Activated T-helper 2 cell treated with anti-CD3 and anti-CD28 coated beads, Interferon-gamma antibody, Interleukin-2, Interleukin-4, amounts not matched to agents 10 μg/mL and 5 μg/mL and 100 μg/mL, durations not matched to agents 14 hours and 24 hours and 36 hours (primary cell): ENCODE measurements at regions not wholly inside any gene's neighbourhood (a gene's known extent, or its start where the extent isn't known, plus 50 kb on each side); places are given as distances from the start of the nearest gene placed in this dataset.

Experiments
- DNase-seq: peaks from one replicate; pipeline ENCODE4 v3.0.0; 2021; ENCODE audit warnings: low spot score
- H3K27ac Mint-ChIP-seq: one replicate; pipeline ENCODE4 v1.8.0; 2021; ENCODE audit warnings: mixed read lengths
- H3K27me3 Mint-ChIP-seq: one replicate; pipeline ENCODE4 v1.8.0; 2021; ENCODE audit warnings: low read depth, mixed read lengths
- H3K36me3 Mint-ChIP-seq: one replicate; pipeline ENCODE4 v1.8.0; 2021; ENCODE audit warnings: low read depth, mixed read lengths
- H3K4me1 Mint-ChIP-seq: one replicate; pipeline ENCODE4 v1.8.0; 2021; ENCODE audit warnings: low read depth, mixed read lengths
- H3K4me3 Mint-ChIP-seq: one replicate; pipeline ENCODE4 v1.8.0; 2021; ENCODE audit warnings: low read depth, mild to moderate bottlenecking, moderate library complexity, mixed read lengths
- H3K9me3 Mint-ChIP-seq: one replicate; pipeline ENCODE4 v1.8.0; 2021; ENCODE audit warnings: mixed read lengths
- intact Hi-C: fragments of 100-400 bp; cut with micrococcal nuclease; formaldehyde crosslinking; loops from one replicate; pipeline ENCODE4 v1.15.1; 2023

- no peaks in the 10 kb centered on the region for H3K36me3 Mint-ChIP-seq
- H3K9me3 Mint-ChIP-seq: peaks cover 9% of the 10 kb centered on the region
- intact Hi-C loops: no loop called here
- H3K27me3 Mint-ChIP-seq: no peaks in the 10 kb centered on the region
- H3K27ac Mint-ChIP-seq: no peak overlapping the region
- H3K4me3 Mint-ChIP-seq: no peak overlapping the region
- H3K4me1 Mint-ChIP-seq: no peaks in the 10 kb centered on the region
- no peak for DNase-seq
Observed at GRCh38 chr10:53645951-53646350, 873.4 kb upstream of the MBL2 start.

GRCh38 chr10:53638006-53638405 lies 865.4 kb upstream of the MBL2 start:
- peaks cover 15% of the 10 kb centered on the region for H3K9me3 Mint-ChIP-seq
- H3K36me3 Mint-ChIP-seq: no peaks in the 10 kb centered on the region
- H3K4me3 Mint-ChIP-seq: no peak overlapping the region
- no peaks in the 10 kb centered on the region for H3K4me1 Mint-ChIP-seq
- intact Hi-C loops: no loop called here
- no peak overlapping the region for H3K27ac Mint-ChIP-seq
- DNase-seq: no peak
- H3K27me3 Mint-ChIP-seq: no peaks in the 10 kb centered on the region

GRCh38 chr10:53624722-53625121 lies 852.1 kb upstream of the MBL2 start:
- no peak for DNase-seq
- H3K27ac Mint-ChIP-seq: no peak overlapping the region
- intact Hi-C loops: no loop called here
- no peaks in the 10 kb centered on the region for H3K4me1 Mint-ChIP-seq
- H3K4me3 Mint-ChIP-seq: no peak overlapping the region
- no peaks in the 10 kb centered on the region for H3K36me3 Mint-ChIP-seq
- H3K9me3 Mint-ChIP-seq: peaks cover 23% of the 10 kb centered on the region
- no peaks in the 10 kb centered on the region for H3K27me3 Mint-ChIP-seq

GRCh38 chr10:53622201-53622600 lies 849.6 kb upstream of the MBL2 start:
- Mint-ChIP-seq H3K9me3 (peaks cover 17% of the 10 kb centered on the region), H3K27ac (no peak overlapping the region), H3K36me3 (no peaks in the 10 kb centered on the region), H3K27me3 (no peaks in the 10 kb centered on the region), H3K4me1 (no peaks in the 10 kb centered on the region), H3K4me3 (no peak overlapping the region)
- no peak for DNase-seq
- intact Hi-C loops: no loop called here

GRCh38 chr10:53619671-53620070 lies 847.1 kb upstream of the MBL2 start:
- intact Hi-C loops: no loop called here
- Mint-ChIP-seq H3K9me3 (peaks cover 15% of the 10 kb centered on the region), H3K4me3 (no peak overlapping the region), H3K36me3 (no peaks in the 10 kb centered on the region), H3K27ac (no peak overlapping the region), H3K4me1 (no peaks in the 10 kb centered on the region), H3K27me3 (no peaks in the 10 kb centered on the region)
- no peak for DNase-seq

GRCh38 chr10:53607691-53608090 lies 835.1 kb upstream of the MBL2 start:
- DNase-seq: no peak
- H3K9me3 Mint-ChIP-seq: peaks cover 4% of the 10 kb centered on the region
- no peaks in the 10 kb centered on the region for H3K27me3 Mint-ChIP-seq
- intact Hi-C loops: no loop called here
- H3K27ac Mint-ChIP-seq: no peak overlapping the region
- H3K4me1 Mint-ChIP-seq: no peaks in the 10 kb centered on the region
- no peaks in the 10 kb centered on the region for H3K36me3 Mint-ChIP-seq
- H3K4me3 Mint-ChIP-seq: no peak overlapping the region

- Mint-ChIP-seq H3K27me3 (no peaks in the 10 kb centered on the region), H3K4me1 (no peaks in the 10 kb centered on the region), H3K4me3 (no peak overlapping the region), H3K27ac (no peak overlapping the region), H3K9me3 (peaks cover 4% of the 10 kb centered on the region), H3K36me3 (no peaks in the 10 kb centered on the region)
- DNase-seq: no peak
- intact Hi-C loops: no loop called here
Observed at GRCh38 chr10:53606981-53607380, 834.4 kb upstream of the MBL2 start.

GRCh38 chr10:53601260-53601875 lies 828.8 kb upstream of the MBL2 start:
- H3K9me3 Mint-ChIP-seq: no peaks in the 10 kb centered on the region

GRCh38 chr10:53598914-53599313 lies 826.3 kb upstream of the MBL2 start:
- no peak overlapping the region for H3K4me3 Mint-ChIP-seq
- H3K9me3 Mint-ChIP-seq: no peaks in the 10 kb centered on the region
- no peaks in the 10 kb centered on the region for H3K27me3 Mint-ChIP-seq
- no peak for DNase-seq
- no peak overlapping the region for H3K27ac Mint-ChIP-seq
- intact Hi-C loops: no loop called here
- no peaks in the 10 kb centered on the region for H3K4me1 Mint-ChIP-seq
- no peaks in the 10 kb centered on the region for H3K36me3 Mint-ChIP-seq

More at GRCh38 chr10:53601260-53601875, 828.8 kb upstream of the MBL2 start:
- H3K27me3 Mint-ChIP-seq: no peaks in the 10 kb centered on the region
- no peaks in the 10 kb centered on the region for H3K36me3 Mint-ChIP-seq
- H3K4me3 Mint-ChIP-seq: no peak overlapping the region
- no peak for DNase-seq
- no peak overlapping the region for H3K27ac Mint-ChIP-seq
- intact Hi-C loops: no loop called here
- no peaks in the 10 kb centered on the region for H3K4me1 Mint-ChIP-seq

- H3K36me3 Mint-ChIP-seq: no peaks in the 10 kb centered on the region
- intact Hi-C loops: no loop called here
- no peaks in the 10 kb centered on the region for H3K4me1 Mint-ChIP-seq
- no peaks in the 10 kb centered on the region for H3K27me3 Mint-ChIP-seq
- H3K9me3 Mint-ChIP-seq: no peaks in the 10 kb centered on the region
- H3K27ac Mint-ChIP-seq: no peak overlapping the region
- H3K4me3 Mint-ChIP-seq: no peak overlapping the region
- no peak for DNase-seq
Observed at GRCh38 chr10:53597835-53598251, 825.3 kb upstream of the MBL2 start.

GRCh38 chr10:53580465-53580864 lies 807.9 kb upstream of the MBL2 start:
- Mint-ChIP-seq H3K9me3 (peaks cover 5% of the 10 kb centered on the region), H3K4me1 (no peaks in the 10 kb centered on the region), H3K36me3 (no peaks in the 10 kb centered on the region), H3K27ac (no peak overlapping the region), H3K4me3 (no peak overlapping the region), H3K27me3 (no peaks in the 10 kb centered on the region)
- DNase-seq: no peak
- intact Hi-C loops: no loop called here

- DNase-seq: no peak
- peaks cover 9% of the 10 kb centered on the region for H3K9me3 Mint-ChIP-seq
- no peaks in the 10 kb centered on the region for H3K27me3 Mint-ChIP-seq
- H3K4me1 Mint-ChIP-seq: no peaks in the 10 kb centered on the region
- no peak overlapping the region for H3K4me3 Mint-ChIP-seq
- no peak overlapping the region for H3K27ac Mint-ChIP-seq
- intact Hi-C loops: no loop called here
- H3K36me3 Mint-ChIP-seq: no peaks in the 10 kb centered on the region
Observed at GRCh38 chr10:53579773-53580172, 807.2 kb upstream of the MBL2 start.

- no peak for DNase-seq
- intact Hi-C loops: no loop called here
- no peaks in the 10 kb centered on the region for H3K4me1 Mint-ChIP-seq
- no peak overlapping the region for H3K27ac Mint-ChIP-seq
- no peaks in the 10 kb centered on the region for H3K27me3 Mint-ChIP-seq
- peaks cover 9% of the 10 kb centered on the region for H3K9me3 Mint-ChIP-seq
- H3K4me3 Mint-ChIP-seq: no peak overlapping the region
- no peaks in the 10 kb centered on the region for H3K36me3 Mint-ChIP-seq
Observed at GRCh38 chr10:53574024-53574423, 801.4 kb upstream of the MBL2 start.

GRCh38 chr10:53573498-53573897 lies 800.9 kb upstream of the MBL2 start:
- Mint-ChIP-seq H3K9me3 (peaks cover 12% of the 10 kb centered on the region), H3K27me3 (no peaks in the 10 kb centered on the region), H3K4me1 (no peaks in the 10 kb centered on the region), H3K4me3 (no peak overlapping the region), H3K36me3 (no peaks in the 10 kb centered on the region), H3K27ac (no peak overlapping the region)
- DNase-seq: no peak
- intact Hi-C loops: no loop called here
